ELF-1 (cell line): ENCODE measurements at regions not wholly inside any gene's neighbourhood (a gene's known extent, or its start where the extent isn't known, plus 50 kb on each side); places are given as distances from the start of the nearest gene placed in this dataset.
"Not testable (repeated sequence)": the region's sequence is repeated elsewhere in the genome, so short reads cannot be mapped to it uniquely, and the experiment has no call there.

Experiments used
- DNase-seq: peaks from one replicate; pipeline ENCODE4 v3.0.0-alpha.2; 2016; ENCODE audit warnings: low read depth, low spot score

DNA sequence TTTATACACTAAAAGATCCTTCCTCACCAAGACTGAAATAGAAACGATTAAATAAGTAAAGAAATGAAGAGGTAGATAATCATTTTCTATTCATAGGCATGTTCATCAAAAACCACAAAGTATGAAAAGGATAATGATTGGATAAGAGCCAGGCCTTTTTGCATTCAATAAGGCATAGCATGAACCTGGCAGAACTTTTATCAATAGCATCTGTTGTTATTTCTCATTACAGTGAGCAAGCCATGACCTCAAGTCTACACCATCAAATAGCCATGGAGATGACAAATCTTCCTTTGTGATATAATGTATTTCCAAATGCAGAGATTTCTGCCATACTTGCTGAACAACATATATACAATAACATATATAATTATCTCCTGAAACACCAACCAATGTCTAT is 206.0 kb upstream of the SLC7A11 start:
- DNase-seq, result no peak

DNA sequence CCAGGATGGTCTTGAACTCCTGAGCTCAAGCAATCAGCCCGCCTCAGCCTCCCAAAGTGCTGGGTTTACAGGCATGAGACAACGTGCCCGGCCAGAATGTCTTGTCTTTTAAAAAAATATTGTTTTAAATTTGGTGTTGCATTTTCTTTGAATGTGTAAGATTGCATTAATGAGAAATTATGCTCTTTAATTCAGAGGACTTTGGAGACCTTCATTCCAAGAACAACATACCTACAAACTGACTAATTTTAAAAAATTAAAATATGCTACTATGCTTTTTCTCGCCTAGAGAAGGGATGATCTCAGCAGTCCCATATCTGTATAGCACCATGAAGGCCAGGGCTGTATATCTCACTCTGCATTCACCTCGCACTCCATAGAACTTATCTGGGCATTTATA is 204.3 kb upstream of the SLC7A11 start:
- DNase-seq, result no peak

DNA sequence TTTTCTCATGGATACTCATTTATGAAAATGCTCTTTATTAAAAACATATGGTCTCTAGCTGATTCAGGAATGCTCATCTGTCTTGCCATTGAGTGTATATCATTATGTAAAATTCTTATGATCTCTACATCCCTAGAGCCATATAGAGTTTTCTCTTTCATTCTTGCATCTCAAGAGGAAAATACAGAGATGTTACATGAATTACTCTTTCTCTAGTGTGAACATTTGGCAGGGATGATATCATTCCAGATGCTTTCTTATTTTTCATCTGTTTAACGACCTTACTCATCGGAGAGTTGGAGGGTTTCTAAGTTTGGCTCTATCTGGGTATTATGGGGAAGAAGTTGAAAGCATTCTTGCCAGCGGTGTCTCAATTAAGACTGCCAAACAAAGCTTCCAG is 202.9 kb upstream of the SLC7A11 start:
- DNase-seq, result no peak

GRCh38 chr4:138444260-138444659 is 202.1 kb upstream of the SLC7A11 start:
- no peak for DNase-seq

DNA sequence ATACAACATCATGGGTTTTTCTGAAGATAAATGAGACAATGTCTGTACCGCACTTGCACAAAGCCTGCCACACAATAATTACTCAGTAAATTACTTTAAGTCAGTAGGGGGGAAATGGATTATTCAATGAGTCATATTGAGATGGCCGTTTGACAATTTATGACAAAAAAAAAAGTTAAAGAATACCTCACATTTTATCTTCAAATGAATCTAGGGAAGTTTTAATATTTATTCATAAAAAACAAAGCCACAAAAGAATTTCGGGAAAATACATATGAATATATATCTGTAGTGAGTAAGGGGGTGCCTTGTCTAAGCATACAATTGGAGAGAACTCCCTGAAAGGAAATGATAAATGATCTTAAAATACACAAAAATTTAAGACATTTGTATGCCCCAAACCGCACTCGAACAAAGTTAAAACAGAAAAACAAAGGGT is 197.0 kb upstream of the SLC7A11 start:
- no peak for DNase-seq

DNA sequence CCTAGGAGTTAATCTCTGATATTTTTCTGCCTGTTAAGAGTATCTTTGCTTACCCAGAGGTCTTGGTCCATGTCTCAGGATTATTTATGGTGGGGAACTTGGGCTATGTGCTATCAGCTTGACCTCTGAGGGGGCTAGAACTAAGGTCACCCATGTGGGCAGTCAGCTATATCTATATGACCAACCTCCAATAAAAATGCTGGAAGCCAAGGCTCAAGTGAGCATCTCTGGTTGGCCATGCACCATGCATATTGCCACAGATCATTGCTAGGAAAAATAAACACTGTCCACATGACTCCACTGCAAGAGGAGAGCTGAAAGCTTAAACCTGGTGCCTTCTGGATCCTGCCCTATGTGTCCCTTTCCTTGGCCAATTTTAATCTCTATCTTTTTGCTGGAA is 196.5 kb upstream of the SLC7A11 start:
- no peak for DNase-seq

DNA sequence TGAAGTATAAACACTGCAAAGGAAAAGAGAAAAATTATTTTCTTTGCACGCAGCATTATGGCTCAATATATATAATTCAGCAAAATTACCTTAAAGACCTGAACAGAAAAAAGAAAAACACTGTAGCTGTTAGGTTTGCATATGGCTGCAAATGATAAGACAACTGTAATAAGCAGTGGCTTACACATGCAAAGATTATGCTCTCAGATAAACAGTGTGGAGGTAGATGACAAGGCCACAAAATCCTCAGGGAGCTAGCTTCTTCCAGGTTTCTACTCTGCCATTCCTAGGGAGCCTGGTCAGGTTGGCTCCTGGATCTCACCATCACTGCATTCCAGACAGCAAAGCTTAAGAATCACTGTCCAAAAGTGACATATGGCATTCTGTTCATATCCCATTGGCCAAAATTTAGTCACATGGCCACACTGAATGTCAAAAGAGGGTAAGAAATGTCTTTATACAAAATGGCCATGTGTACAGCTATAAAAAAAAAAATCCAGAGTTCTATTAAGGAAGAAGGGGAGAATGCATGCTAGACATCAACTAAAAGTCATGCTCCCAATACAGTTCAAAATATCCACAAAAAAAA is 195.2 kb upstream of the SLC7A11 start:
- DNase-seq, result no peak

GRCh38 chr4:138435733-138436132 is 193.6 kb upstream of the SLC7A11 start:
- not testable (repeated sequence) for DNase-seq

- DNase-seq, result not testable (repeated sequence)
These were observed 192.9 kb upstream of the SLC7A11 start for GRCh38 chr4:138435046-138435445.

DNA sequence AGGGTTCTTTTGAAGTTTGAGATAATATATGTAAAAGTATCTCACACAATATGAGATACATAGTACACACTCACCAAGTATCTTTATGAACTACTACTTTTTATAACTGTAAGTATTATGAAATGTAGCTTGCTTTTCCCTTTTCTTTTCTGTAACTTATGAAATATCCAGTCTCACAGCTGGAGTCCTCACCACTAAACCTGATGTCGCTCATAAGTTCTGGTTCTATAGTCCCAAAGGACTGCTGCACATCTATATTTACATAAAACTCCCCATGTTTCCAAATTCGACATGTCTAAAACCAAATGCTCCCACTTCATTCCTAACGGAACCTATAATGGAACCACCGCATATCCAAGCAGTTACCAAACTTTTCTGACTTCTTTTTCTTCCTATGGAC is 186.5 kb upstream of the SLC7A11 start:
- no peak for DNase-seq

DNA sequence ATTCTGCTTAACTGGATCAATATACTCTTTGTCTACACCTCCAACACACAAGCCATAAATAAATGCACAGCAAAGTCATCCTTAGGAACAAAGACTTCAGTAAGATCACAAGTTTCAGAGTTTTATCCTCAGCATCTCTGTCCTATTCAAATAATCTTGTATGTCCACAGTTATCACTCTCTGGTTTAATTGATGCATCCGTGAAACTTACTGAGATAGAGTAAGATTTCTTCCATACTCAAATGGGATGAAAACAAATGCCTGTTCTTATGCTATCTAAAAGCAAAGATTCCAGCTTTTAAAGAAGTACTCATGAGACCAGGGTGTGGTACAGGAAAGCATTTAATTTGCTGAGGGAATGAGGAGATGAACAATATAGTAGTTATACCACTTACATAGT is 184.6 kb upstream of the SLC7A11 start:
- no peak for DNase-seq

DNA sequence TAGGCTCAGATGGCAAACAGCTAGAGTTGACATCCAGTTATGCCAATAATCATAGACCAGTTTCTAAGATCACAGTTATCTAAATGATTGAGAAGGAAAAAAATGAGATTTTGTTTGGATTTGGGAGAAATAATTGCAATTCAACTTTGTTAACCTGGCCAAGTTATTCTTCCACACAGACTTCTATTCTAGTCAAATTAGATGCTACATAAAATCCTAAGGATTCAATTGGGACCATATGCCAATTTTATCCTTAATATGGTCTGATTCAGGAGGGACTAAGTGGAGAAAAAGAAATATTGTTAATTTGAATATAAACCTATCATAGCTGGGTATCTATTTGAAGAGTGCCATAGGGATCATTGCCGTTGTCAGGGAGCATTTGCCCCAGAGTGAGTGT is 178.3 kb upstream of the SLC7A11 start:
- DNase-seq, result no peak

GRCh38 chr4:138414202-138414601 is 172.1 kb upstream of the SLC7A11 start:
- no peak for DNase-seq

GRCh38 chr4:138413273-138413672 is 171.1 kb upstream of the SLC7A11 start:
- no peak for DNase-seq

DNA sequence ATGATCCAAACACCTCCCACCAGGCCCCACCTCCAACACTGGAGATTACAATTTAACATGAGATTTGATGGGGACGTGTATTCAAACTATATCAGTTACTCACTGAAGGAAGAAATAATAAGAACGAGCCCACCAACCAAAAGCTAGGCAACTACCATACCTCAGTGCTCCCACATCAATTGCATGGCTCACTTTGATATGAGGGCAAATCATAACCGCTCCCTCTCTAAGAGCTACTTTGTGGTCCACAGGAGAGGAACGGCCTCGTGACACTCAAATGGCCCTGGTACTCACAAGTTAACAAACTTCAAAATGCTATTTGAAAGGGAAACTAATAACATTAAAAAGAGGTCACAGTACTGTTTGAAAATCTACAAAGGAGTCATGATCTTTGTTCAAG is 170.7 kb upstream of the SLC7A11 start:
- DNase-seq, result no peak

DNA sequence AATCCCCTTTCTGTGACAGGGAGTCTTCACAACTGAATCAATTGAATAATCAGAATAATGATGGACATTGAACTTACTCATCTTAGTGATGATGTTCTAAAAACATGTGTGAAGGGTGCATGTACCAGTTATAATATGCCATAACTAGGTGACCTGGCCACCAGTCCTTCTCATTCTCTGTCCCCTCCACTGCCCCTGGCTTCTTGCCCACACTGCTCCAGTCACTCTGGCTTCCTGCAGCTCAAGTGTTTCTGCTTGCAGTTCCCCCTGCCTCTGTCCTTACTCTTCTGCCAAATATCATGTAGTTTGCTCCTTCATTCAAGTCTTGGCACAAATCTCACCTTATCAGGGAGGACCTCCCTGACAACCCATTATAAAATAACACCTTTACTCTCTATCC is 168.1 kb upstream of the SLC7A11 start:
- DNase-seq, result no peak

DNA sequence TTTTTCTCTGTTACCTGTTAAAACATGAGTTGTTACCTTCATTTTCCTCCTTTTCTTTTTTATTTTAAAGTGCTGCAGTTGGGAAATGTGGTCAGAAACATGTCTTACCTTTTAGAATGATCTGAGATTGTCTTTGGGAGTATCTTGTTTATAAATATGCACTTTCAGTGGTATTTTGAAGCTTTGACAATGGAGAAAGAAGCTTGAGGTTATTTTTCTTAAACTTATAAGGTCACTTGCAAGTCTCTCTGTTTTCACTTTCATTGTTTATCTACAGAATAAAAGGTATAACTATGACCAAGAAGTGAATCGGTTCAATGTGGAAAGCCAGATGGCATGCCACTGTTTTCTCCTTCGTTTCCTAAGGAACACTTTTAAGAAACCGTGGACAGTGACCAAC is 167.5 kb upstream of the SLC7A11 start:
- DNase-seq, result no peak

DNA sequence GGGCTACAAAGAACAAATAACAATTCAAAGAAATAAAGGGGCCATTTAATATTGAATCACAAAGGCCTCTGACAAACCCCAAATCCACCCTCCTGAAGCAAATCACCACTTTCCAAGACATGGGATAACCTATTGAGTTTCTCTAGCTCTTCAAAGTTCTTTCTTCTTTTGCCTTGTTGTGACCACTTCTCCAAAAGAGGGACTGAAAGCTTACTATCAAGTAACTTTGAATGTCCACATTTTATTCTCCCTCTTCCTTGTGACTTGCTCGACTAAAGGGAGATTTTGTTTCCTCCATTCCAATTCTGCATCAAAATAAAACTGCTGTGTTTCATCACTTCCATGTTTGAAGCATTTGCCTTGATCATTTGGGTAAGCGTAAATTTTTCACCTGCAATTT is 166.6 kb upstream of the SLC7A11 start:
- no peak for DNase-seq

DNA sequence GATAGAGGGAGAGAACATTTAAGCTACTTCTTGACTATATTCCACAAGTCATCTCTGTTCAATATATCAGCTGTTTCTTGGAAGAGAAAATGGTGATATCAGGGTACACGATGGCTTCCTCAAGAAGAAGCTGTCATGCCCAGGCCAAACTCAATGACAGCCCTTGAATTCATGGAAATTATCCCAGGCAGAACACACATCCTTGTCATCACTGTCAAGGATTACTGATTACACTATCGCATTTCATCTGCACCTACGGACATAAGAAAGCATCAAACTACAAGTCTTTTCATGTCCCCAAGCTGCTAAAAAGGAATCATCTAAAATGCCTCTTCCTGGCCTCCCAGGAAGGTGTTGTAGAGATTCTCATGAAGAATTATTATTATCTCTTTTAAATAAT is 165.2 kb upstream of the SLC7A11 start:
- no peak for DNase-seq

GRCh38 chr4:138406876-138407275 is 164.7 kb upstream of the SLC7A11 start:
- peak; percentile 11 for DNase-seq

DNA sequence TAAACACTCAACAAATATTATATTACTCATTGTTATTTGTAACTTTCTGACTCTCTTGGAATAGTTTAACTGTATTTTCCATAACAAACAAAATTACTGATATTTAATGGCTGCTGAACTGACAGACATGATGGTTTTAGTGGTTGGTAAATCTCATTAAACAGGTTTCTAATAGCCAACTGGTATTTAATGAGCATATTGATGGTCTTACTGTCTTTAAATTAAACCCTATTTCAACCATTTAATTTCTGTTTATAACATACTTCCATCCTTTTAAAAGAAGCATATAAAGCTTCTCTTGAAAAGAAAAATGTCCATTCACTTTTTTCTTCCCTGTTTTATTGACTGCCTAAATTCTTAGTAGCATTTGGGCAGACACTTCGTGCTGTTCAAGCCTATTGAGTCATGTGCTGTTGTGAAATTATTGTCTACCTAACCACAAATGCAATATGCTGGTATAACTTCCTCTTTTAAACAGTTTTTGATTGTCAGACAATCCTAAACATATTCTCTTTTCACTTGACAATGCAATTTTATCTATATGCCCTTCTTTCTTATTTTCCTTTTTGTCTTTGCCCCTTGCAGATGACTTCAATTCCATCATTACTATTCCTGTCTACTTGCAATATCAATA is 163.9 kb upstream of the SLC7A11 start:
- no peak for DNase-seq

DNA sequence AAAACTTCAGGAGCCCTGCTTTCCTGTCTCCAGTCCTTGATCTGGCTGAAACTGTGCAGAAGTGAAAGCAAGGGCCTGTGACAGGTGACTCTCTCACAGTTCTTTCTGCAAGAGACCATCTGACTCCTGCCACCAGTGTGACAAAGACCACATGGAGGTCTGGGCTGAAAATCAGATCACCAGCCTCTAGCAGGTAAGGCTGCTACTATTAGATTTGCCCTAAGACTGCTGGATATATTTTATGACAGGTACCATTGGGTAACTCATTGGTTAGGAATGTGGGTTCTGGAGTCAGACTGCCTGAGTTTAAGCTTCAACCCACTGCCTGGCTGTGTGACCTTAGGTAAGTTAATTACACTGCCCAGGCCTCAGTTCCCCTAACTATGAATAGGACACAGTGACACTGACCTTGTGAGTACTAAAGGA is 163.3 kb upstream of the SLC7A11 start:
- peak; percentile 5 for DNase-seq

GRCh38 chr4:138404801-138405200 is 162.7 kb upstream of the SLC7A11 start:
- no peak for DNase-seq

- no peak for DNase-seq
These were observed 162.1 kb upstream of the SLC7A11 start for GRCh38 chr4:138404251-138404650.
